IMR-90 (cell line): ENCODE measurements at regions not wholly inside any gene's neighbourhood (a gene's known extent, or its start where the extent isn't known, plus 50 kb on each side); places are given as distances from the start of the nearest gene placed in this dataset.

ENCODE experiments used
- ATAC-seq: fragments of 200-7000 bp; cut with Tn5 transposase; 2 replicates; pipeline ENCODE4 v1.9.1; 2020; ENCODE audit warnings: low read depth, mild to moderate bottlenecking, moderate library complexity
- BruUV-seq: library from RNA; stranded (reverse); fragments of 400-500 nt; replicated peaks from 2 replicates; lab custom pipeline; 2021; lab: Mats Ljungman, UMichigan
- CTCF ChIA-PET: fragments of 300-600 bp; formaldehyde crosslinking; extraction: SDS; loops from one replicate; lab custom pipeline; 2021; ENCODE audit warnings: antibody characterized with exemption; lab: Yijun Ruan, JAX
- POLR2A ChIA-PET: fragments of 300-600 bp; sonication (Branson Sonifier 250); formaldehyde crosslinking; loops from one replicate; lab custom pipeline; 2022; ENCODE audit warnings: antibody characterized with exemption; ENCODE audit not compliant: unreplicated experiment; lab: Charles Lee
- DNase-seq: peaks from one replicate; pipeline ENCODE4 v3.0.0; 2013
- H2AFZ ChIP-seq: replicated peaks from 2 replicates; pipeline ENCODE3; 2013; ENCODE audit warnings: low read length, mild to moderate bottlenecking; ENCODE audit not compliant: poor library complexity
- H2AK5ac ChIP-seq: 2 replicates; pipeline ENCODE4 v1.6.1; 2013; ENCODE audit warnings: low read depth, low read length, inconsistent platforms
- H2AK9ac ChIP-seq: replicated peaks from 2 replicates; pipeline ENCODE3; 2013; ENCODE audit warnings: mild to moderate bottlenecking, low read depth, low read length, moderate library complexity; ENCODE audit not compliant: poor library complexity
- H2BK120ac ChIP-seq: 2 replicates; pipeline ENCODE4 v1.6.1; 2013; ENCODE audit warnings: low read depth, low read length, inconsistent platforms
- H2BK15ac ChIP-seq: 3 replicates; pipeline ENCODE4 v1.6.1; 2013; ENCODE audit warnings: low read depth, low read length, inconsistent platforms
- H2BK20ac ChIP-seq: 2 replicates; pipeline ENCODE4 v1.6.1; 2013; ENCODE audit warnings: low read depth, mild to moderate bottlenecking, inconsistent platforms, low read length, moderate library complexity
- H2BK5ac ChIP-seq: 2 replicates; pipeline ENCODE4 v1.6.1; 2013; ENCODE audit warnings: mild to moderate bottlenecking, low read depth, low read length, inconsistent platforms; ENCODE audit not compliant: poor library complexity, severe bottlenecking
- H3K14ac ChIP-seq: replicated peaks from 2 replicates; pipeline ENCODE4 v1.6.1; 2013; ENCODE audit warnings: low read depth, low read length, inconsistent platforms
- H3K18ac ChIP-seq: 2 replicates; pipeline ENCODE4 v1.6.1; 2013; ENCODE audit warnings: low read depth, low read length, control low read depth
- H3K23ac ChIP-seq: 2 replicates; pipeline ENCODE4 v1.6.1; 2013; ENCODE audit warnings: low read depth, low read length, inconsistent platforms
- H3K27ac ChIP-seq: 2 replicates; pipeline ENCODE4 v1.5.1; 2013; ENCODE audit warnings: mild to moderate bottlenecking, control low read depth, low read length; ENCODE audit not compliant: insufficient read depth
- H3K27me3 ChIP-seq: 2 replicates; pipeline ENCODE4 v1.6.1; 2013; ENCODE audit warnings: low read length; ENCODE audit not compliant: control insufficient read depth, insufficient read depth
- H3K36me3 ChIP-seq: 2 replicates; pipeline ENCODE4 v1.6.1; 2013; ENCODE audit warnings: low read length, mixed read lengths; ENCODE audit not compliant: control insufficient read depth, insufficient read depth
- H3K4ac ChIP-seq: 2 replicates; pipeline ENCODE4 v1.6.1; 2013; ENCODE audit warnings: low read depth, low read length, inconsistent platforms
- H3K4me1 ChIP-seq: 2 replicates; pipeline ENCODE4 v1.6.1; 2013; ENCODE audit warnings: low read length, mixed read lengths; ENCODE audit not compliant: control insufficient read depth, insufficient read depth
- H3K4me2 ChIP-seq: 2 replicates; pipeline ENCODE4 v1.6.1; 2013; ENCODE audit warnings: low read depth, mild to moderate bottlenecking, control low read depth, low read length, moderate library complexity
- H3K4me3 ChIP-seq: 2 replicates; pipeline ENCODE4 v1.5.1; 2013; ENCODE audit warnings: low read depth, mild to moderate bottlenecking, control low read depth, low read length, moderate library complexity; ENCODE audit not compliant: insufficient read depth
- H3K56ac ChIP-seq: 2 replicates; pipeline ENCODE4 v1.6.1; 2013; ENCODE audit warnings: low read length, inconsistent platforms; ENCODE audit not compliant: insufficient read depth; ENCODE audit errors: extremely low read depth
- H3K79me1 ChIP-seq, 2 experiments: 2 replicates each; pipeline ENCODE4 v1.6.1; 2013; ENCODE audit warnings: low read length in 2 of 2, inconsistent platforms in 1 of 2, low read depth in 1 of 2
- H3K9ac ChIP-seq: 2 replicates; pipeline ENCODE4 v1.6.1; 2013; ENCODE audit warnings: low read depth, low read length, control low read depth
- H3K9me1 ChIP-seq: 2 replicates; pipeline ENCODE4 v1.6.1; 2013; ENCODE audit warnings: low read length, inconsistent platforms; ENCODE audit not compliant: insufficient read depth
- H3K9me3 ChIP-seq: 2 replicates; pipeline ENCODE4 v1.6.1; 2013; ENCODE audit warnings: low read length; ENCODE audit not compliant: control insufficient read depth, insufficient read depth
- H4K20me1 ChIP-seq: 2 replicates; pipeline ENCODE4 v1.6.1; 2013; ENCODE audit warnings: low read length, inconsistent platforms; ENCODE audit not compliant: insufficient read depth
- H4K5ac ChIP-seq: 2 replicates; pipeline ENCODE4 v1.6.1; 2013; ENCODE audit warnings: mild to moderate bottlenecking, low read depth, low read length, control low read depth
- H4K8ac ChIP-seq, 2 experiments: 2 replicates each; pipeline ENCODE4 v1.6.1; 2013; ENCODE audit warnings: low read depth in 2 of 2, low read length in 2 of 2, control low read depth in 1 of 2, inconsistent platforms in 1 of 2
- H4K91ac ChIP-seq: 2 replicates; pipeline ENCODE4 v1.6.1; 2013; ENCODE audit warnings: low read depth, low read length, inconsistent platforms; ENCODE audit not compliant: insufficient read depth
- BHLHE40 ChIP-seq: fragments of 150-350 bp; IDR thresholded peaks from 2 replicates; pipeline ENCODE4 v1.6.1; 2016; ENCODE audit warnings: mild to moderate bottlenecking, low read depth, low read length
- CTCF ChIP-seq: conservative IDR thresholded peaks from 2 replicates; pipeline ENCODE4 v1.5.1; 2012; ENCODE audit warnings: mild to moderate bottlenecking, low read depth, low read length, improper control_type of control experiment
- ELK1 ChIP-seq: fragments of 150-350 bp; IDR thresholded peaks from 2 replicates; pipeline ENCODE4 v1.6.1; 2016; ENCODE audit warnings: low read depth, mild to moderate bottlenecking, low read length, moderate library complexity, borderline replicate concordance
- FOS ChIP-seq: fragments of 150-350 bp; IDR thresholded peaks from 2 replicates; pipeline ENCODE4 v1.6.1; 2016; ENCODE audit warnings: low read depth, low read length
- MAFK ChIP-seq: IDR thresholded peaks from 2 replicates; pipeline ENCODE4 v1.6.1; 2012; ENCODE audit warnings: low read depth, low read length, improper control_type of control experiment
- MAZ ChIP-seq: IDR thresholded peaks from 2 replicates; pipeline ENCODE4 v1.6.1; 2012; ENCODE audit warnings: low read depth, mild to moderate bottlenecking, low read length, improper control_type of control experiment, moderate library complexity, borderline replicate concordance
- MXI1 ChIP-seq: IDR thresholded peaks from 2 replicates; pipeline ENCODE4 v1.6.1; 2012; ENCODE audit warnings: low read depth, mild to moderate bottlenecking, low read length, moderate library complexity, borderline replicate concordance
- POLR2A ChIP-seq: IDR thresholded peaks from 2 replicates; pipeline ENCODE4 v1.6.1; 2012; ENCODE audit warnings: mild to moderate bottlenecking, low read depth, low read length
- RCOR1 ChIP-seq: IDR thresholded peaks from 2 replicates; pipeline ENCODE4 v1.6.1; 2012; ENCODE audit warnings: mild to moderate bottlenecking, low read length, improper control_type of control experiment; ENCODE audit not compliant: insufficient replicate concordance
- RFX5 ChIP-seq: IDR thresholded peaks from 2 replicates; pipeline ENCODE4 v1.8.0; 2012; ENCODE audit warnings: low read depth, mild to moderate bottlenecking, low read length, moderate library complexity
- SMC3 ChIP-seq: fragments of 150-350 bp; IDR thresholded peaks from 2 replicates; pipeline ENCODE4 v1.6.1; 2016; ENCODE audit warnings: low read depth, mild to moderate bottlenecking, antibody characterized with exemption, low read length, moderate library complexity
- USF2 ChIP-seq: fragments of 150-350 bp; IDR thresholded peaks from 2 replicates; pipeline ENCODE4 v1.6.1; 2017; ENCODE audit warnings: mild to moderate bottlenecking, antibody characterized with exemption, low read length, low read depth
- WGBS, 2 experiments: methylation state at CpG; one replicate each; pipeline versions ENCODE4 v1.1.5 to v1.1.7; 2013; ENCODE audit warnings: missing lambda C conversion rate in 2 of 2; ENCODE audit not compliant: insufficient read length in 1 of 2; ENCODE audit errors: extremely low coverage in 2 of 2; 5-methylcytosine and 5-hydroxymethylcytosine counted together
- dilution Hi-C: fragments of 300-500 bp; cut with HindIII; formaldehyde crosslinking; loops from one replicate; pipeline ENCODE4 v1.14.3; 2018; ENCODE audit warnings: low sequenced_read_pairs; ENCODE audit not compliant: unreplicated experiment
- in situ Hi-C: fragments of 300-500 bp; cut with MboI; formaldehyde crosslinking; loops from 3 replicates; pipeline ENCODE4 v1.14.3; 2019; ENCODE audit warnings: low sequenced_read_pairs, inconsistent platforms, mixed read lengths
- intact Hi-C: fragments of 100-400 bp; cut with micrococcal nuclease; formaldehyde crosslinking; loops from 2 replicates; pipeline ENCODE4 v1.10.0; 2022

GRCh38 chr3:159721324-159721723 is 267.3 kb upstream of the IL12A start:
- Histone ChIP-seq H2BK5ac (no peak overlapping the region), H3K56ac (no peak overlapping the region), H2BK20ac (0 out of 2 replicates have a peak overlapping the region, but pooled peaks have one; percentile 30), H3K79me1 (no peaks in the 10 kb centered on the region), H3K36me3 (no peaks in the 10 kb centered on the region), H2AFZ (no peak overlapping the region), H3K4ac (peak overlapping the region; percentile 37; the same call in 1 of the 2 replicates), H3K9me3 (no peaks in the 10 kb centered on the region), H3K27ac (no peak overlapping the region), H2AK9ac (no peak overlapping the region), H3K4me1 (peaks cover 4% of the 10 kb centered on the region), H3K4me3 (no peak overlapping the region), H3K9ac (no peak overlapping the region), H3K4me2 (no peak overlapping the region), H2AK5ac (no peak overlapping the region), H2BK120ac (peak overlapping the region; percentile 39; the same call in 1 of the 2 replicates), H3K23ac (no peak overlapping the region), H4K5ac (no peak overlapping the region), H4K8ac (no peak overlapping the region), H3K9me1 (peaks cover 3% of the 10 kb centered on the region; the same call in 1 of the 2 replicates), H3K27me3 (no peaks in the 10 kb centered on the region), H4K20me1 (no peaks in the 10 kb centered on the region), H3K14ac (no peak overlapping the region), H2BK15ac (0 out of 3 replicates have a peak overlapping the region, but pooled peaks have one; percentile 34), H3K18ac (no peak overlapping the region), H4K91ac (no peak overlapping the region)
- DNase-seq = peak; percentile 50
- WGBS, 2 experiments = no CpG with 5 or more reads among the region's 2 CpGs
- peak; percentile 89 for ATAC-seq
- intact Hi-C loops = no loop called here
- dilution Hi-C loops = no loop called here
- ChIA-PET POLR2A (no interaction called here), CTCF (no interaction called here)
- no TSS peak for BruUV-seq
- in situ Hi-C loops = no loop called here
- no peak for TF ChIP-seq FOS
- TF ChIP-seq RFX5 = no peak
- TF ChIP-seq MAFK = no peak
- no peak for TF ChIP-seq BHLHE40
- TF ChIP-seq MAZ = no peak
- no peak for TF ChIP-seq POLR2A
- no peak for TF ChIP-seq USF2
- TF ChIP-seq MXI1 = no peak
- no peak for TF ChIP-seq CTCF
- no peak for TF ChIP-seq RCOR1
- TF ChIP-seq SMC3 = no peak
- no peak for TF ChIP-seq ELK1
